Neural cell (in vitro differentiated cells): ENCODE measurements at regions not wholly inside any gene's neighbourhood (a gene's known extent, or its start where the extent isn't known, plus 50 kb on each side); places are given as distances from the start of the nearest gene placed in this dataset.

Experiments
- H2AFZ ChIP-seq: fragments of 200-600, 300-800 bp; sonication (generic), shearing (Covaris generic); 2 replicates; pipeline ENCODE4 v1.6.0; 2014; ENCODE audit warnings: low read depth, mild to moderate bottlenecking, antibody characterized with exemption, low read length, moderate library complexity
- H3F3A ChIP-seq: fragments of 200-600 bp; shearing (Covaris generic); 2 replicates; pipeline ENCODE4 v1.6.1; 2016; ENCODE audit warnings: mild to moderate bottlenecking, moderate library complexity, mixed read lengths, antibody characterized with exemption, low read length; ENCODE audit not compliant: insufficient read depth, poor library complexity, severe bottlenecking
- H3K27ac ChIP-seq: fragments of 200-600, 300-800 bp; sonication (generic), shearing (Covaris generic); 2 replicates; pipeline ENCODE4 v1.5.1; 2014; ENCODE audit warnings: mild to moderate bottlenecking, low read length, moderate library complexity
- H3K27me3 ChIP-seq: fragments of 300-800, 200-600 bp; sonication (generic), shearing (Covaris generic); 2 replicates; pipeline ENCODE4 v1.6.0; 2014; ENCODE audit warnings: mild to moderate bottlenecking, low read depth, low read length, moderate library complexity; ENCODE audit not compliant: insufficient read depth
- H3K36me3 ChIP-seq: fragments of 300-800, 200-600 bp; sonication (generic), shearing (Covaris generic); 2 replicates; pipeline ENCODE4 v1.5.1; 2014; ENCODE audit warnings: mild to moderate bottlenecking, antibody characterized with exemption, low read length, moderate library complexity; ENCODE audit not compliant: insufficient read depth
- H3K4me2 ChIP-seq: fragments of 300-800, 200-600 bp; sonication (generic), shearing (Covaris generic); 2 replicates; pipeline ENCODE4 v1.6.0; 2014; ENCODE audit warnings: mild to moderate bottlenecking, low read length
- H3K4me3 ChIP-seq: fragments of 300-800, 200-600 bp; sonication (generic), shearing (Covaris generic); 2 replicates; pipeline ENCODE4 v1.5.1; 2014; ENCODE audit warnings: mild to moderate bottlenecking, low read length, moderate library complexity
- H3K79me2 ChIP-seq: fragments of 200-600 bp; shearing (Covaris generic); replicated peaks from 2 replicates; pipeline ENCODE4 v1.6.0; 2014; ENCODE audit warnings: mild to moderate bottlenecking, low read length, moderate library complexity; ENCODE audit not compliant: insufficient read depth
- H3K9ac ChIP-seq: fragments of 300-800, 200-600 bp; sonication (generic), shearing (Covaris generic); 2 replicates; pipeline ENCODE4 v1.6.1; 2016; ENCODE audit warnings: mild to moderate bottlenecking, low read length, mixed read lengths
- H3K9me2 ChIP-seq: fragments of 200-600 bp; shearing (Covaris generic); 2 replicates; pipeline ENCODE4 v1.6.1; 2016; ENCODE audit warnings: mild to moderate bottlenecking, low read length, mixed read lengths; ENCODE audit not compliant: insufficient read depth
- H3K9me3 ChIP-seq: fragments of 200-600, 300-800 bp; sonication (generic), shearing (Covaris generic); 2 replicates; pipeline ENCODE4 v1.6.1; 2016; ENCODE audit warnings: mild to moderate bottlenecking, mixed run types, low read length, moderate library complexity, mixed read lengths
- H4K20me1 ChIP-seq: fragments of 200-600 bp; shearing (Covaris generic); 2 replicates; pipeline ENCODE4 v1.6.1; 2016; ENCODE audit warnings: mild to moderate bottlenecking, mixed run types; ENCODE audit not compliant: insufficient read depth
- CTCF ChIP-seq: fragments of 450-650 bp; IDR thresholded peaks from 2 replicates; pipeline ENCODE4 v1.5.1; 2014; ENCODE audit warnings: antibody characterized with exemption, mild to moderate bottlenecking, moderate library complexity; ENCODE audit not compliant: poor library complexity, severe bottlenecking
- EP300 ChIP-seq: fragments of 450-650 bp; conservative IDR thresholded peaks from 2 replicates; pipeline ENCODE4 v1.6.1; 2014; ENCODE audit warnings: antibody characterized with exemption, mild to moderate bottlenecking, moderate library complexity; ENCODE audit not compliant: poor library complexity, severe bottlenecking
- EZH2 ChIP-seq: fragments of 200-600, 300-800 bp; shearing (Covaris generic), sonication (generic); IDR thresholded peaks from 2 replicates; pipeline ENCODE4 v1.6.1; 2014; ENCODE audit warnings: antibody characterized with exemption, low read length, borderline replicate concordance, mild to moderate bottlenecking; ENCODE audit not compliant: insufficient read depth, poor library complexity, severe bottlenecking
- MXI1 ChIP-seq: fragments of 450-650 bp; conservative IDR thresholded peaks from 2 replicates; pipeline ENCODE4 v1.6.1; 2014; ENCODE audit warnings: antibody characterized with exemption, mild to moderate bottlenecking; ENCODE audit not compliant: poor library complexity, severe bottlenecking
- POLR2AphosphoS5 ChIP-seq: IDR thresholded peaks from 2 replicates; pipeline ENCODE4 v1.6.1; 2012
- RAD21 ChIP-seq: fragments of 450-650 bp; conservative IDR thresholded peaks from 2 replicates; pipeline ENCODE4 v1.6.1; 2014; ENCODE audit warnings: antibody characterized with exemption, mild to moderate bottlenecking, moderate library complexity
- REST ChIP-seq: IDR thresholded peaks from 2 replicates; pipeline ENCODE4 v1.6.1; 2012; ENCODE audit warnings: borderline replicate concordance
- SMC3 ChIP-seq: fragments of 450-650 bp; conservative IDR thresholded peaks from 2 replicates; pipeline ENCODE4 v1.6.1; 2014; ENCODE audit warnings: antibody characterized with exemption, mild to moderate bottlenecking, moderate library complexity; ENCODE audit not compliant: poor library complexity
- TAF1 ChIP-seq: IDR thresholded peaks from 2 replicates; pipeline ENCODE4 v1.6.1; 2012; ENCODE audit warnings: low read depth

- H3K9me3 ChIP-seq = no peaks in the 10 kb centered on the region
- no peak for TF ChIP-seq POLR2AphosphoS5
- TF ChIP-seq RAD21 = no peak
- TF ChIP-seq EP300 = no peak
- no peak for TF ChIP-seq CTCF
- no peak for TF ChIP-seq MXI1
- no peak for TF ChIP-seq TAF1
- TF ChIP-seq SMC3 = no peak
- TF ChIP-seq REST = no peak
- TF ChIP-seq EZH2 = no peak
- no peak overlapping the region for H3K4me3 ChIP-seq
- H3K27me3 ChIP-seq = no peaks in the 10 kb centered on the region
- no peak overlapping the region for H2AFZ ChIP-seq
- H4K20me1 ChIP-seq = no peaks in the 10 kb centered on the region
- no peaks in the 10 kb centered on the region for H3K36me3 ChIP-seq
- no peak overlapping the region for H3K27ac ChIP-seq
- H3K4me2 ChIP-seq = no peak overlapping the region
- no peaks in the 10 kb centered on the region for H3K79me2 ChIP-seq
- H3K9ac ChIP-seq = no peak overlapping the region
- H3K9me2 ChIP-seq = no peaks in the 10 kb centered on the region
- H3F3A ChIP-seq = no peaks in the 10 kb centered on the region
Observed at GRCh38 chr9:108273988-108274387, 581.8 kb downstream of the ACTL7B start.

GRCh38 chr9:108272349-108272899 lies 583.4 kb downstream of the ACTL7B start:
- H3K4me3 ChIP-seq = peak overlapping the region; percentile 41
- no peaks in the 10 kb centered on the region for H3K79me2 ChIP-seq
- no peak overlapping the region for H2AFZ ChIP-seq
- TF ChIP-seq POLR2AphosphoS5 = no peak
- TF ChIP-seq EZH2 = no peak
- no peak for TF ChIP-seq SMC3
- no peak for TF ChIP-seq EP300
- TF ChIP-seq REST = no peak
- TF ChIP-seq RAD21 = no peak
- TF ChIP-seq TAF1 = no peak
- TF ChIP-seq MXI1 = no peak
- TF ChIP-seq CTCF = no peak
- H3K9me3 ChIP-seq = no peaks in the 10 kb centered on the region
- no peaks in the 10 kb centered on the region for H3K27me3 ChIP-seq
- no peaks in the 10 kb centered on the region for H3F3A ChIP-seq
- H3K9ac ChIP-seq = no peak overlapping the region
- no peaks in the 10 kb centered on the region for H4K20me1 ChIP-seq
- H3K9me2 ChIP-seq = no peaks in the 10 kb centered on the region
- no peaks in the 10 kb centered on the region for H3K36me3 ChIP-seq
- H3K4me2 ChIP-seq = no peak overlapping the region
- H3K27ac ChIP-seq = peak overlapping the region; percentile 25
